ENCODE measurements at regions not wholly inside any gene's neighbourhood (a gene's known extent, or its start where the extent isn't known, plus 50 kb on each side); places are given as distances from the start of the nearest gene placed in this dataset.

DNA sequence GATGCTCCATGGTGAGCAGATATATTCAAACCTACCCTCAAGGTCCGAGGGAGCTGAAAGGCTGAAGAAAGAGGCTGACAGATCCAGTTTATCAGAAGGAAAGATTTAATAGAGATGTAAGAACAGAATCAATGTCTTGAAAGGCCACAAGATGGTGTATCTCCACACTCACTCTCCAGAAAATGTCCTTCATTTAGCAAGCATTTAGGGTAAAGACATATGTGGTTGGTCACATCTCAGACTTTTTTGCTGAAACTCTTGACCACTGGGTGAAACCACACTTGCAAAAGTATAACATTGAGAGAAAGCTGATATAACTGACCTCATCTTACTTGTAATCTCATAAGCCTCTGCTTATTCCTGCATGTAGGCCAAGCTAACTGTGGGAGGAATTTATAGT, 745.8 kb upstream of the GALNTL6 start:
- Histone ChIP-seq H3K27me3 (no peaks in the 10 kb centered on the region), H3K4me1 (no peaks in the 10 kb centered on the region), H3K27ac (no peak overlapping the region), H3K4me3 (no peak overlapping the region), H3K36me3 (no peaks in the 10 kb centered on the region), H3K9me3 (no peaks in the 10 kb centered on the region)
- intact Hi-C loops (cut with DNase I) = no loop called here
- no peak for ATAC-seq
- no peak for TF ChIP-seq CTCF (IDR thresholded peaks at IDR 0.05)
- no peak for DNase-seq

DNA sequence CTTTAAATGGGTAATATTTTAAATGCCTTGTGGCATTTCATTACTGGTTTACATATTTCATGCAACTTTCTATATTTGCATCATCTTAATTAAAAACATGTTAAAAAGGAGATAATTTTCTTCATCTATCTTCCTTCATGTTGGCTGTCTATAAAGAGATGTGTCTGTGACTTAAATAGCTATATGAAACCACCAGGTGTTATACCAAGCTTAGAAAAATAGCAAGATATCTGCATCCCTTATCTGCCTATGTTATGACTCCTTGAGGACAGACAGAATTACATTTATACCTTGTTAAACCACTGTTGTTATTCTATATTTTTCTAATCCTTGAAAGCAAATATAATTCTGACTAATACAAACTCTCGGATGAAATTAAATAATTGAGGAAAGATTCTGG, 763.8 kb upstream of the GALNTL6 start:
- intact Hi-C loops (cut with DNase I) = no loop called here
- DNase-seq (no peak), ATAC-seq (no peak)
- H3K4me3 ChIP-seq = no peak overlapping the region
- no peaks in the 10 kb centered on the region for H3K27me3 ChIP-seq
- H3K9me3 ChIP-seq = peaks cover 9% of the 10 kb centered on the region
- H3K27ac ChIP-seq = no peak overlapping the region
- H3K36me3 ChIP-seq = no peaks in the 10 kb centered on the region
- no peak for TF ChIP-seq CTCF (IDR thresholded peaks at IDR 0.05)
- no peaks in the 10 kb centered on the region for H3K4me1 ChIP-seq

GRCh38 chr4:171042989-171043524, 770.1 kb upstream of the GALNTL6 start:
- no peaks in the 10 kb centered on the region for H3K36me3 ChIP-seq
- DNase-seq (peak; percentile 59), ATAC-seq (no peak)
- no peak overlapping the region for H3K27ac ChIP-seq
- H3K27me3 ChIP-seq = no peaks in the 10 kb centered on the region
- no peak overlapping the region for H3K4me3 ChIP-seq
- peaks cover 9% of the 10 kb centered on the region for H3K9me3 ChIP-seq
- no peaks in the 10 kb centered on the region for H3K4me1 ChIP-seq
- intact Hi-C loops (cut with DNase I) = no loop called here
- no peak for TF ChIP-seq CTCF (IDR thresholded peaks at IDR 0.05)

DNA sequence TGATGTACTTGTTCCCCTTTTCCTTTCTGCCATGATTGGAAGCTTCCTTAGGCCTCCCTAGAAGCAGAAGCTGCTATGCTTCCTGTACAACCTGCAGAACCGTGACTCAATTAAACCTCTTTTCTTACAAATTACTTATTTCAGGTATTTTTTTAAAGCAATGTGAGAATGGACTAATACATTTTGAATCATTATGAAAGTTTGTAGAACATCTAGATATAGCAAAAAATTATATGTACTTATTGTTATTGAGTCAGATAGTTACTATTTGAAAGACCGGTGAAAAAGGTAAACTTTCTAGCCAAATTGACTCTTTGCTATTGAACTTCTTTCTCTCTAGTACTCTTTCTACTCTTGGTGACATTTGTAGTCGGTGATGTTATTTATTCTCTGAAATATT, 777.3 kb upstream of the GALNTL6 start:
- DNase-seq = no peak
- no peaks in the 10 kb centered on the region for H3K9me3 ChIP-seq
- no peaks in the 10 kb centered on the region for H3K4me1 ChIP-seq
- intact Hi-C loops (cut with DNase I) = no loop called here
- TF ChIP-seq CTCF (IDR thresholded peaks at IDR 0.05) = no peak
- ATAC-seq = no peak
- no peaks in the 10 kb centered on the region for H3K36me3 ChIP-seq
- H3K27ac ChIP-seq = no peak overlapping the region
- H3K4me3 ChIP-seq = no peak overlapping the region
- H3K27me3 ChIP-seq = no peaks in the 10 kb centered on the region

DNA sequence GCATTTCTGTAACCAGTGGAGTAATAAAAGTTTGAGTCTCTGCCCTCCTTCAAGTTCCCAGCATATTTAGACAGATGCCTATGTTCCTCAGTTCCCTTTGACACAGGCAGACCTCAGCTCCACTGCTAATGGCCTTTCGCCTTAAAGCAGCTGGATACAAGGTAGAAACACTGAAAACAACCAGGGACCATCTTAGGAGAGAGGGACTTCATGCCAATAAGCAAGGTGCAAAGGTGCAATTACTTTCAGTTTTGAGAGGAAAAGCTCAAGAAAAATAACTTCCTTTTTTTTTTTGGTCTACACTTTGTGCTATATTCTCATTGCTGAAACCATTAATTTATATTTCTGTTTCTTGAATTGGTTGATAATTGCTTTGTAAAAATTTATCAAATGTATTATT, 781.9 kb upstream of the GALNTL6 start:
- H3K27me3 ChIP-seq = no peaks in the 10 kb centered on the region
- H3K4me1 ChIP-seq = no peaks in the 10 kb centered on the region
- no peaks in the 10 kb centered on the region for H3K9me3 ChIP-seq
- H3K36me3 ChIP-seq = no peaks in the 10 kb centered on the region
- H3K27ac ChIP-seq = no peak overlapping the region
- intact Hi-C loops (cut with DNase I) = no loop called here
- no peak for ATAC-seq
- no peak for TF ChIP-seq CTCF (IDR thresholded peaks at IDR 0.05)
- H3K4me3 ChIP-seq = no peak overlapping the region
- no peak for DNase-seq

DNA sequence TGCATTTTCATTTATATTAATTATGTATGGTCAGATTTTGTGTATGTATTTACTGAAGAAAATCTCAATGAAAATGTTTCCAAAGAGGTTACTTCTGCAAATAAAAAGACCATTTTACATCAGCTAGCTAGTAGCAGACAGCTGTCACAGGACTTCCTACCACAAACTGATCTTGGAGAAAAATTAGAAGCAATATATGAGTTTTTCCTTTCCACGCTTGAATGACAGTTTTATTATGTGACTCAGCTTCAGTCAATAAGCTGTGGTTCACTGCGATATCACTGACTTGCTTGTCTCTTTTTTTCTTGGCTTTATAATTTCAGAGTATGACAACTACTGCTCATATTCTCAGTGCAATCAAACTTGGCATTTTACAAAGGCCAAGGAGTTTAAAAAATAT, 787.4 kb upstream of the GALNTL6 start:
- ATAC-seq (no peak), DNase-seq (no peak)
- no peak overlapping the region for H3K4me3 ChIP-seq
- H3K9me3 ChIP-seq = no peaks in the 10 kb centered on the region
- H3K4me1 ChIP-seq = no peaks in the 10 kb centered on the region
- no peak for TF ChIP-seq CTCF (IDR thresholded peaks at IDR 0.05)
- H3K36me3 ChIP-seq = no peaks in the 10 kb centered on the region
- intact Hi-C loops (cut with DNase I) = no loop called here
- H3K27ac ChIP-seq = no peak overlapping the region
- H3K27me3 ChIP-seq = no peaks in the 10 kb centered on the region
